HEK293T (cell line): ENCODE measurements at regions not wholly inside any gene's neighbourhood (a gene's known extent, or its start where the extent isn't known, plus 50 kb on each side); places are given as distances from the start of the nearest gene placed in this dataset.

Experiments
- CTCF ChIA-PET: fragments of 350-600 bp; formaldehyde crosslinking; extraction: SDS; loops from one replicate; lab custom pipeline; 2021; ENCODE audit warnings: antibody characterized with exemption, inconsistent platforms; lab: Yijun Ruan, JAX
- POLR2A ChIA-PET: fragments of 350-600 bp; formaldehyde crosslinking; extraction: SDS; loops from one replicate; lab custom pipeline; 2020; ENCODE audit warnings: antibody characterized with exemption, inconsistent platforms; lab: Yijun Ruan, JAX
- DNase-seq: peaks from one replicate; pipeline ENCODE4 v3.0.0; 2012; ENCODE audit warnings: mixed read lengths; ENCODE audit errors: extremely low spot score
- ARNT ChIP-seq: fragments of 450-650 bp; IDR thresholded peaks from 2 replicates; pipeline ENCODE4 v1.6.1; 2017; ENCODE audit warnings: mild to moderate bottlenecking
- BHLHE40 ChIP-seq: fragments of 450-650 bp; IDR thresholded peaks from 2 replicates; pipeline ENCODE4 v1.6.1; 2016; ENCODE audit warnings: mild to moderate bottlenecking, moderate library complexity, borderline replicate concordance
- CTBP1 ChIP-seq: fragments of 450-650 bp; IDR thresholded peaks from 2 replicates; pipeline ENCODE4 v1.6.1; 2016; ENCODE audit warnings: borderline replicate concordance
- ELF4 ChIP-seq: fragments of 450-650 bp; IDR thresholded peaks from 2 replicates; pipeline ENCODE4 v1.6.1; 2017; ENCODE audit warnings: antibody characterized with exemption
- FOXA1 ChIP-seq: fragments of 450-650 bp; IDR thresholded peaks from 2 replicates; pipeline ENCODE4 v1.6.1; 2016; ENCODE audit warnings: mild to moderate bottlenecking
- FOXK2 ChIP-seq: fragments of 450-650 bp; IDR thresholded peaks from 2 replicates; pipeline ENCODE4 v1.6.1; 2016; ENCODE audit warnings: mild to moderate bottlenecking
- FOXM1 ChIP-seq: fragments of 450-650 bp; IDR thresholded peaks from 2 replicates; pipeline ENCODE4 v1.6.1; 2017; ENCODE audit warnings: mild to moderate bottlenecking, borderline replicate concordance
- HDGF ChIP-seq: fragments of 450-650 bp; IDR thresholded peaks from 2 replicates; pipeline ENCODE4 v1.6.1; 2017; ENCODE audit warnings: antibody characterized with exemption, borderline replicate concordance
- L3MBTL2 ChIP-seq: fragments of 450-650 bp; conservative IDR thresholded peaks from 2 replicates; pipeline ENCODE4 v1.6.1; 2016; ENCODE audit warnings: mild to moderate bottlenecking
- LEF1 ChIP-seq: fragments of 450-650 bp; IDR thresholded peaks from 2 replicates; pipeline ENCODE4 v1.6.1; 2017; ENCODE audit warnings: mild to moderate bottlenecking, borderline replicate concordance
- NFRKB ChIP-seq: fragments of 450-650 bp; IDR thresholded peaks from 2 replicates; pipeline ENCODE4 v1.6.1; 2016; ENCODE audit warnings: mild to moderate bottlenecking, moderate library complexity
- SP1 ChIP-seq: fragments of 450-650 bp; IDR thresholded peaks from 2 replicates; pipeline ENCODE4 v1.6.1; 2017
- SUZ12 ChIP-seq: fragments of 450-650 bp; IDR thresholded peaks from 2 replicates; pipeline ENCODE4 v1.6.1; 2016; ENCODE audit warnings: mild to moderate bottlenecking
- TARDBP ChIP-seq: fragments of 450-650 bp; IDR thresholded peaks from 2 replicates; pipeline ENCODE4 v1.6.1; 2016
- ZNF384 ChIP-seq: fragments of 450-650 bp; IDR thresholded peaks from 2 replicates; pipeline ENCODE4 v1.6.1; 2016
- TF ChIP-seq, protein P1 (sequence below): fragments of 450-650 bp; IDR thresholded peaks from 2 replicates; pipeline ENCODE4 v1.6.1; 2016

DNA sequence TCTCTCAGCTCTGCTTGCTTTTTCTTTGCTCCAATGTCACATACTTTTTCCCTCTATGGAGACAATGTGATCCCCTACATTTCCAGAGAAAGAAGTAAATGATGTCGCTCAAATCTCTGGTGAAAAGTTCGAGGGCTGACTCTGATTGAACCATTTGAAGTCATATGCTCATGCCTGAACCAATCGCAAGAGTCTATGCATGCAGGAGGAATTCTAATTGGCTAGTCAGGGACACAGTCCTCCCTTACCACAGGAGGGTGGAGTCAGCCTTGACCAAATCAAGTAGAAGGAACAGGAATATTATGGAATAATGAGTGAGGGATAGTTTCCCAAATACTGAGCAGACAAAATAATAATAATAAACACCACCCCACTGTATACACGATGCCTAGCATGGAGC is 96.8 kb downstream of the PRLHR start:
- no peak for TF ChIP-seq BHLHE40
- ChIA-PET POLR2A (no interaction called here), CTCF (no interaction called here)
- no peak for DNase-seq

DNA sequence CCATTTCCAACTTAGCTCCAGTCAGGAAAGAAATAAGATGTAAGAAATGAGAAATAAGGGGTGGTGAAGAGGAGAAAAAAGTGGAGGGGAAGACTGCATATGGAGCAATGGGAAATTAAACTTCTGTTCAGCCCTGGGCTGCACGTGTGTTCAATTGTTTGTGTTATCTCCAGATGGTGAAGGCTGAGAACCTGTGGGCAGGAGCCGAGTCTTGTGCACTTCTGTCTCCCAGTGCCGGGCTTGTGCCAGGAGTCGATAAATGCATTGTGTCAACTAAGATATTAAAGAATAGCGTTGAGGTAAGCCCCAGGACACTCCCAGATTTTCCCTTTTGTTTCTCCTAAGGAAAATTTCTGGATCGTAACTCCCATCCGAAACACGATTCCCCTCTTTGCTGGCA is 98.2 kb downstream of the PRLHR start:
- ChIA-PET CTCF (no interaction called here), POLR2A (no interaction called here)

DNA sequence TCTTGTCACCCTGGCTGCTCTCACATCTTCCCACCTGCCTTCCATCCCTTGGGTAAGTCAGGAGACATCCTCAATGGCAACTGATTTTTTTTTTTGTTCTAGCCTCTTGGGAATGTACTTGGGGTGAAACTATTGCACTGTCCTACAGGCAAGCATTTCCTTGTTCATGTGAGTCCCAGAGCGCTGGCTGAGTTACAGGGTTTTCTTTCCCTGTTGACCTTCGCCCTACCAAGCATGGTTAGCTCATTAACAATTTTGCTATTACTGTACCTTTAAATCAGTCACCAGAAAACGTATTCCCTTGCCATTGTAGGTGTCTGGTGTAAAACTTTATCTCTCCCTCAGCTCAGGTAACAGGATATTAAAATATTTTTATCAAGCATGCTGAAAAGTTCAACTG is 98.9 kb downstream of the PRLHR start:
- TF ChIP-seq ZNF384 (no peak), HDGF (no peak), SP1 (no peak), CTBP1 (no peak)
- ChIA-PET POLR2A (no interaction called here), CTCF (no interaction called here)
- DNase-seq: no peak

More for the DNA sequence above, 98.2 kb downstream of the PRLHR start:
- TF ChIP-seq ZNF384 (no peak), TARDBP (no peak), FOXM1 (no peak), BHLHE40 (no peak), ARNT (no peak), NFRKB (no peak), SUZ12 (no peak), FOXA1 (no peak)
- TF ChIP-seq, protein P1, sequence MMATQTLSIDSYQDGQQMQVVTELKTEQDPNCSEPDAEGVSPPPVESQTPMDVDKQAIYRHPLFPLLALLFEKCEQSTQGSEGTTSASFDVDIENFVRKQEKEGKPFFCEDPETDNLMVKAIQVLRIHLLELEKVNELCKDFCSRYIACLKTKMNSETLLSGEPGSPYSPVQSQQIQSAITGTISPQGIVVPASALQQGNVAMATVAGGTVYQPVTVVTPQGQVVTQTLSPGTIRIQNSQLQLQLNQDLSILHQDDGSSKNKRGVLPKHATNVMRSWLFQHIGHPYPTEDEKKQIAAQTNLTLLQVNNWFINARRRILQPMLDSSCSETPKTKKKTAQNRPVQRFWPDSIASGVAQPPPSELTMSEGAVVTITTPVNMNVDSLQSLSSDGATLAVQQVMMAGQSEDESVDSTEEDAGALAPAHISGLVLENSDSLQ: no peak
- DNase-seq: no peak

DNA sequence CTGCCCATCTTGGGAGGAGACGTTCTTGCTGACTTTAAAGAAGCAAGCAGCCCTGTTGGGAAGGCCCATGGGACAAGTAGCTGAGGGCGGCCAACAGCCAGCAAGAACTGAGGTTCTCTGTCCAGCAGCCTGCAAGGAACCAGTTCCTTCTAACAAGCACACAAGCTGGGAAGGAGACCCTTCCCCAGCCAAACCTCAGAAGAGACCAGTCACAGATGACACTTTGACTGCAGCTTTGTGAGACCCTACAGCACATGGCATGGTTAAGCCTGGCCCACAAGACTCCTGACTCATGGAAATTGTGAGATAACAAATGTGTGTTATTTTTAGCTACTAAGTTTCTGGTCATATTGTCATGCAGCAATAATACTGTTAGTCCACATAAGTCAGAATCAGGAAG is 99.9 kb downstream of the PRLHR start:
- ChIA-PET POLR2A (no interaction called here), CTCF (no interaction called here)
- no peak for DNase-seq
- no peak for TF ChIP-seq ELF4
- TF ChIP-seq, protein P1: no peak
- no peak for TF ChIP-seq LEF1
- no peak for TF ChIP-seq TARDBP
- TF ChIP-seq FOXM1: no peak
- TF ChIP-seq BHLHE40: no peak
- TF ChIP-seq CTBP1: no peak
- no peak for TF ChIP-seq ZNF384
- no peak for TF ChIP-seq NFRKB
- no peak for TF ChIP-seq FOXK2
- no peak for TF ChIP-seq SUZ12
- TF ChIP-seq SP1: no peak
- TF ChIP-seq ARNT: no peak
- no peak for TF ChIP-seq FOXA1
- no peak for TF ChIP-seq L3MBTL2
- TF ChIP-seq HDGF: no peak

DNA sequence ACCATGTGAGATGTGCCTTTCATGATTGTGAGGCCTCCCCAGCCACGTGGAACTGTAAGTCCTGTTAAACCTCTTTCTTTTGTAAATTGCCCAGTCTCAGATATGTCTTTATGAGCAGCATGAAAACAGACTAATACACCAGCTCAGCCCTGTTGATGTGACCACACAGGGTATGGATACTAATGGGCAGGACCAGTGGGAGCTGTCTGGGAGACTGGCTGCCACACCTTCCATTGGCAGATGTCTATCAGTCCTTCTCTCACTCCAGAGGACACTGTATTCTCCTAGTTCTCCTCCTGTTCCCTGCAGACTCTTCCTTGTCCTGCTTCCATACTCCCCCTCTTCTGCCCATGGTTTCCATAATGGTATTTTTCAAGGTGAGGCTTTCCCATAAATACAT is 104.4 kb downstream of the PRLHR start:
- POLR2A ChIA-PET: no interaction called here
- TF ChIP-seq ARNT (no peak), BHLHE40 (no peak), LEF1 (no peak), FOXM1 (no peak), SP1 (no peak), ZNF384 (no peak), FOXA1 (no peak), CTBP1 (no peak), FOXK2 (no peak), SUZ12 (no peak), HDGF (no peak), L3MBTL2 (no peak), TARDBP (no peak), ELF4 (no peak), NFRKB (no peak)
- TF ChIP-seq, protein P1: no peak
- CTCF ChIA-PET: no interaction called here
- DNase-seq: no peak

DNA sequence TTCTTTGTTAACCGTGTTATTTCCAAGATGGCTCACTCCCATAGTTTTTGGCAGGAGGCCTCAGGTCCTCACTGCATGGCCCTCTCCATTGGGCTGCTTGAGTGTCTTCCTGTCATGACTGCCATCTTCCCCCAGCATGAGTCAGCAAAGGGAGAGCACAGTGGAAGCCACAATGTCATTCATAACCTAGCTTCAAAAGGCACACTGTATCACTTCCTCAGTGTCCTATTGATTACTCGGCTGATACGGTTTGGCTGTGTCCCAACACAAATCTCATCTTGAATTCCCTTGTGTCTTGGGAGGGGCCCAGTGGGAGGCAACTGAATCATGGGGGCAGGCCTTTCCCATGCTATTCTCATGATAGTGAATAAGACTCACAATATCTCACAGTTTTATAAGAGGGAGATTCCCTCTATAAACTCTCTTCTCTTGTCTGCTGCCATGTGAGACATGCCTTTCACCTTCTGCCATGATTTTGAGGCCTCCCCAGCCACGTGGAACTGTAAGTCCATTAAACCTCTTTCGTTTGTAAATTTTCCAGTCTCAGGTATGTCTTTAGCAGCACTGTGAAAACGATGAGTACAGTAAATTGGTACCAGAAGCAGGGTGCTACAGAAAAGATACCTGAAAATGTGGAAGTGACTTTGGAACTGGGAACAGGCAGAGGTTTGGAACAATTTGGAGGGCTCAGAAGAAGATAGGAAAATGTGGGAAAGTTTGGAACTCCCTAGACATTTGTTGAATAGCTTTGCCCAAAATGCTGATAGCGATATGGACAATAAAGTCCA is 106.5 kb downstream of the PRLHR start:
- TF ChIP-seq FOXM1: no peak
- TF ChIP-seq SP1: no peak
- no peak for TF ChIP-seq SUZ12
- TF ChIP-seq NFRKB: no peak
- TF ChIP-seq TARDBP: no peak
- TF ChIP-seq FOXA1: no peak
- no peak for TF ChIP-seq FOXK2
- no peak for TF ChIP-seq ZNF384
- no peak for TF ChIP-seq ARNT
- no peak for TF ChIP-seq ELF4
- TF ChIP-seq L3MBTL2: no peak
- no peak for TF ChIP-seq HDGF
- no peak for TF ChIP-seq BHLHE40
- no peak for TF ChIP-seq CTBP1
- ChIA-PET CTCF (no interaction called here), POLR2A (no interaction called here)
- no peak for DNase-seq
